Inferior parietal cortex (tissue), 1 donor: ENCODE measurements at regions not wholly inside any gene's neighbourhood (a gene's known extent, or its start where the extent isn't known, plus 50 kb on each side); places are given as distances from the start of the nearest gene placed in this dataset.
"Not testable (repeated sequence)": the region's sequence is repeated elsewhere in the genome, so short reads cannot be mapped to it uniquely, and the experiment has no call there.

Experiments used
- DNase-seq: peaks from one replicate; pipeline ENCODE4 v3.0.0-alpha.2; 2016; ENCODE audit errors: extremely low spot score

DNA sequence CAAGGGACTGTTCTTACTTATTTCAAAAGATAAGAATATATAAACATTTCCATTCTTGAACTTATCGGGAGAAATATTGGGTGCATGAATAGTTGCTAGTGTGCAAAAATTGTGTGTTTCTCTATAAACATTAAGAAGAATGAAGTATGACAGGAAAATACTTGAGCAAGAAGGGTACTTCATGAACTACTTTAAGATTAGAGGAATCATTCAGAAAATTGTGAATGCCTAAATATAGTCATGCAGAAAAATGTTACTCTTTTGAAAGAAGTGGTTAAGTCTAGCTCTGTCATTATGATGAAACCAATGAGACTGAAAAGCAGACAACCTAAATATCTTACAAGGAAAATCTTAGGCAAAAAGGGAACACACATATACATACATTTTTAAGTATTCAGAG is 207.8 kb upstream of the PCDH18 start:
- DNase-seq, result no peak

DNA sequence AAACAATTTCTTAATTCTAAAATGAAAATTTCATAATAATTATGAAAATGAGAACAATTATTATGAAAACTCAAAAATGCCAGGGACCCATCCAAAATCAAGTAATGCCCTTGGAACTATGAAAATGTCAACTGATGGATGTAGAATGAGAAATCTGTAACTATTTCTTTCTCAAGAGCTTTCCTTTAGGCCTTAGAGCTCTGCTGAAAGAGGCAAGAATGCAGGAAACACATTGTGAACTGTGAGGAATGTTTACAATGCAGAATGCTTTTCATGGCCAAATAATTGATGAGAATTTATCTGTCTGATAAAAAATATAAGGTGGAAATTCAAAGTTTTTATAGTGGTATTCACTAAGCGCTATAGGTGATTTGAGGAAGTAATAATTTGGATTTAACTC is 207.1 kb upstream of the PCDH18 start:
- DNase-seq, result no peak

DNA sequence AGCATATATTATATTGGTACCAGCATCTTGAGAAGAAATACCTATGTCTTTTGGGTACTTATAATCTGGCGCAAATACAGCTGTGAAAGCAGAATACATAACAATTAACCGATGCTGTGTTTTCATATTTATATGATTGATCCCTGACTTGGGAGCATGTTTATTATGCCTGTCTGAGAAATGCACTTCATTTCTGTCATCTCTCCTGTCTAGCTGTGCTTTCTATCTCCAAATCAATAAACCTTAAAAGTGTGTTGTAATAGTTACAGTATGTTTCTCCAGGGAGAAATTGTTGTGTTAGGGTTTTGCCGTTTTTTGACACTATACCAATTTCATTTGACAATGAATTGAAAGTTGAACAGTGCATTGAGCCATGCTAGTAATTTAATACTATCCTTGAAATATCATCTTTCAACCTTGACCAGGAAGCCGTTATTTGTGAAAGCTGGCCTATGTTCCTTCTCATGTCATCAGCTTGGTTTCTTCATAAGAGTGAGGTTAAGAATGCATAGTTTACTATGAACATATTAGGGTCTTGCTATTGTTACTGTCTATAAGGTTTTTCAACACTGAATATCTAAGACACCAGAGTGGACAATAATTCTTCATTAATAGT is 206.2 kb upstream of the PCDH18 start:
- DNase-seq, result no peak

GRCh38 chr4:137735561-137736104 is 203.3 kb upstream of the PCDH18 start:
- DNase-seq, result no peak

DNA sequence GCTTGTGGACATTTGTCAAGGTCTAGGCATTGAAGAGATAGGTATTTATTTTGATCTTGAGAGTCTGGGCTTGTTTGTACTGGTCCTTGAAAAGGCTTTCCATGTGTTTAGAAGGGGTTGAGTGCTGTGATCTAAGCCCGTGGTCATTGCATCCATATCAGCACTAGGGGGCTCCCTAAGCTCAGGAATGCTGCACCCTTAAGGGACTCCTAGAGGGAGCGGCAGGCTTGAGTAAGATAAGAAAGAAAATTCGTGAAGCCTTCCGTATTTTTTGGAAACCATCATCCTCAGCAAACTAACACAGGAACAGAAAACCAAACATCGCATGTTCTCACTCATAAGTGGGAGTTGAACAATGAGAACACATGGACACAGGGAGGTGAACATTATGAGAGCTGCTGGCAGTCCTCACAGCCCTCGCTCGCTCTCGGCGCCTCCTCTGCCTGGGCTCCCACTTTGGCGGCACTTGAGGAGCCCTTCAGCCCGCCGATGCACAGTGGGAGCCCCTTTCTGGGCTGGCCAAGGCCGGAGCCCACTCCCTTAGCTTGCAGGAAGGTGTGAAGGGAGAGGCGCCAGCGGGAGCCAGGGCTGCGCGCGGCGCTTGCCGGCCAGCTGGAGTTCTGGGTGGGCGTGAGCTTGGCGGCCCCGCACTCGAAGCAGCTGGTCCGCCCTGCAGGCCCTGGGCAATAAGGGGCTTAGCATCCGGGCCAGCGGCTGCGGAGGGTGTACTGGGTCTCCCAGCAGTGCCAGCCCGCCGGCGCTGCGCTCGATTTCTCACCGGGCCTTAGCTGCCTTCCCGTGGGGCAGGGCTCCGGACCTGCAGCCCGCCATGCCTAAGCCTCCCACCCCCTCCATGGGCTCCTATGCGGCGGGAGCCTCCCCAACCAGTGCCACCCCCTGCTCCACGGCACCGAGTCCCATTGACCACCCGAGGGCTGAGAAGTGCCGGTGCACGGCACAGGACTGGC is 201.2 kb upstream of the PCDH18 start:
- not testable (repeated sequence) for DNase-seq

DNA sequence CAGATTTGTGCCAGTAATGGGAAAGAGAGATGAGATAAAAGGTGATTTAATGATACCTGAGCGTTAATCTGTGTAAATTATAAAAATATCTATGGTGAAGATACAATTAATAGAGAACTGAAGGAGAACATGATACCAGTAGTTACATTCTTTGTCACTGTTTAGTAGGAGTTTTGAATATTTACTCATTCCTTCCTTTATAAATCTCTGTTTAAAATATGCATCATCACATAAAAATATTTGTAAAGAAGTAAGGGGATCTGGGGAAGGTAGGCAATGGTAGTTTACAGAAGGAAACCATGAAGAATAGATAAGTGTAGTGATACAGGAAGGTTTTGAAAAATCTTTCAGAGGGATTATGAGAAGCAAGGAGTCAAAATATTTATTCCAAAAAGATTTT is 190.6 kb upstream of the PCDH18 start:
- no peak for DNase-seq

DNA sequence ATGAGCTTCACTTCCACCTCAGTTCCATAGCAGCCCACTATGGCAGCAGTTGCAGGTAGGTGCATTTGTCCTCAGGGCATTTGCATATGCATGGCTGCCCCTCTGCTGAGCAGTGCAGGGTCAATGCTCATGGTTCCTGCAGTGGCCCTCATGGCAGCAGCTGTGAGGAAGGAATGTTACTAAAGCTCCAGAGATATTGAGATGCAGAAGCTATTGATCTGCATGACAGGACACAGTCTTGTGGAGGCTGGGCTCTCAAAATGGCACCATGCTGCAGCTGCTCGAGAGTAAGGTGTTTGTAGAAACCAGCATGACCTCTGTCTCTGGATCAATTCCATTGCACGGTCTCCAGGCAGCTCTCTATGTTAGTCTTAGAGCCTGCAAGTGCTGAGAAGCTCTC is 179.2 kb upstream of the PCDH18 start:
- DNase-seq, result no peak

- no peak for DNase-seq
Measured at GRCh38 chr4:137707626-137708025, 175.3 kb upstream of the PCDH18 start.

DNA sequence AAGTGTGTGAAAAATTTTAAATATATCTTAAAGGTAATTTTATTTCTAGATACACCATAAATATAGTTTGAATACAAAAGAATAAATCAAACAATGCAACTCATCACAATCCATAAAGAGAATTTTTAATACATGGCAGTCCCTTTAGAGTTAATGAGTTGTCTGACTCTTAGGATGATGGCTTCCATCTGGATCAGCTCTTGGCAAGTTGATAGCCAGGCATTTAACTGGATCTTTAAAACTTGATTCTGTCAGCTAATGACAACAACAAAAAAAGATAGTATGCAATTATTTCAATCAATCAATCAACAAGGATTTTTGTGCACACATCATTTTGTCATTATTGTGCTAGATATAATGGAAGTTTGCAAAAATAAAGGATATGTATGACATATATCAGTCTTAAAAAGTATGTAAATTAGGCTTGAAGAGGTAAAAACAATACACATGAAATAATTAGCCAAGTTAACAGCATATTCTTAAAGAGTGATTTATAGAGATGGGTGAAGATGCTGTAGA is 174.9 kb upstream of the PCDH18 start:
- no peak for DNase-seq

- DNase-seq, result no peak
Measured at GRCh38 chr4:137705171-137705783, 173.0 kb upstream of the PCDH18 start.

DNA sequence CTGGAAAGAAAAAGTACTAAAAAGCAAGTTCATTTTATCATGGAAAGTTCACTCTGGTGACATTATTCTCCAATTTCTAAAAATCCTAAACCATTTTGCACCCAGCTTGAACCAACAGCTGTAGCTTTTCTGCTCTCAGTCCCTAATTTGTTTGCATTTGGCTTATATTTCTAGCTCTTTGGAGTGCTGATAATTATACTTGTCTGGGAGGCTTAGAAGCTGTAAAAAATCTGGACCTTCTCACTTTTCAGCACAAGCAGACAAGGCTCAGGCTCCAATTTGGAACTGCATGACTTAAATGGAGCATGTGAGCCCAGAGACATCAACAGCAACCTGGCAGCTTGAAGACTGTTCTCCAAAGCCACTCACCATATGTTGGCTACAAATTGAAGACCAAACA is 170.9 kb upstream of the PCDH18 start:
- DNase-seq, result no peak

DNA sequence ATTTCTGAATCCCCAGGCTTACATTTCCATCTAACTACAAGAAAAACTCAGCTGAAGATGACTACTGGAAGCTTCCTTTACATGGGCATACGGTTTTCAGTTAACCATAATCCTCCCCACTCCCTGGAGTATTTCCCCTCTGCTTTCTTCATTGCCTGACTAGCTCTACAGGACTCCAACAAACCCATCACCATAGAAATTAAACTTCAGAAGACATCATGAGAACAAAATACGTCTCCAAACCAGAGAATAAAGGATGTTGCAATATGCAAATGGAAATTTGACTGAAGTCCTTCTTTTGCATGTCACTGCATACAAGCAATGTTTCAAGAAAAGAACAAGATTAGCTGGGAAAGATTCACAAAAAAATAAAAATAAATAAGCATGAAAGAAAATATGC is 170.2 kb upstream of the PCDH18 start:
- DNase-seq, result no peak

DNA sequence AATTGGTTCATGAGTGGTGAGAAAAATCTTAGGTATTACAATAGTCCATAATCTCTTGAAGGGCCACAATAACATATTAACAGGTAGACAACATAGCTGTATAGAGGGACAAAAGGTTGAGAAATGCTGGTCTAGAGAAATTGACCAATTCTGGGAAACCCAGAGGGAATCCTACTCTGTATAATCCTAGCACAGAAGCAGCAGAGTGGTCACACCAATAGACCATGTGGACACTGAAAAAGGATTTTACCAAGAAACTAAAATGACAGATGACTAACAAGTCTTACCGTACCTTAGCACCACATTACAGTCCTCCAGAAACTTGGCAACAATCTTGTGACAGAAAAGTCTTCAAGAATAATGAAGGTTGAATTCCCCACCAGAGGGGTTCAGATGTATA is 169.1 kb upstream of the PCDH18 start:
- no peak for DNase-seq

DNA sequence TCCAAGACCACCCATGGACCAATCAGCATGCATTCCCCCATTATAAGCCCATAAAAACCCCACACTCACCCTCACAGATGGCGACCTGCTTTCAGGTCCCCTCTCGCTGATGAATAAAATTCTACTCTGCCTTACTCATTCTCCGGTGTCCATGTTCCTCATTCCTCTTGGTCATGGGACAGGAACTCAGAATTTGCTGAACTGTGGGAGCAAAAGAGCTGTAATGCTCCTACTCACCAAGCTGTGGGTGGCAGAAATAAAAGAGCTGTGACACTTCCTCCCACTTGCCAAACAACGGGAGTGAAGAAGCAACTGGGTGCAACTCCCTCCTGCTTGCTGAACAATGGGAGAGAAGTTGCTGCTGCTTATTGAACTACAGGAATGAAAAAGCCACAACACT is 168.5 kb upstream of the PCDH18 start:
- DNase-seq, result no peak

GRCh38 chr4:137700072-137700471 is 167.8 kb upstream of the PCDH18 start:
- DNase-seq, result no peak

DNA sequence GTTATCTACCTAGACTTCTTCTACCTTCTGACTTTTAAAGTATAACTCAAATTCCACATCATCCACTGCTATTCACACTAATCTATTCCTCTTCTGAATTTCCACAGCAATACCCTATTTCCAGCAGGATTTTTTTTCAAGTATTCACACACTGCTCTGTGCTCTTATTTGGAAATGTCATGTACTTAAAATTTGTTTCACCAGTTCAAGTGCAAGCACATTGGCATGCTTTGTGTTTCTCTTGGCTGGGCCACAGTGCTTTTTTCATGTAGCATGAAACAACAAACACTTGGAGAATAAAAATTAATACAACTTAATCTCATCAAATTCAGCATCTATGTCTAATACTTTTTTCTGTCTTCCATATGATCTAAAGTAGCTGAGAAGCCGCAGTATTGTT is 161.8 kb upstream of the PCDH18 start:
- no peak for DNase-seq

DNA sequence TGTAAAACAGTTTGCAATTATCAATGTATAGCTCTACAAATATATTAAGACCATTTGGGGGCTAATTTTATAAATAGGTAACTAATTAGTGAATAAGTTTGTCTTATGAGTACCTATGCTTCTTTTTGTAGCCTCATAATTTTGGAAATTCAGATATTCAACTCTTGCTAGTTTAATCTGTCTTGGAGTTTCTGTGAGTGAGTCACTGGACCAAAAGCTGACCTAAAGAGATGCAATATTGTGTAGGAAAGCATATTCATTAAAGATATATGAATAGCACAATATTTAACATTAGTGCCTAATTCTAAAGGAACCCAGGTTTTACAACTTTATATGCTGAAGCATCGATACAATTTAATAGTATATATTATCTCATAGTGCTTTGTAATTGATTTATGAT is 161.3 kb upstream of the PCDH18 start:
- no peak for DNase-seq

DNA sequence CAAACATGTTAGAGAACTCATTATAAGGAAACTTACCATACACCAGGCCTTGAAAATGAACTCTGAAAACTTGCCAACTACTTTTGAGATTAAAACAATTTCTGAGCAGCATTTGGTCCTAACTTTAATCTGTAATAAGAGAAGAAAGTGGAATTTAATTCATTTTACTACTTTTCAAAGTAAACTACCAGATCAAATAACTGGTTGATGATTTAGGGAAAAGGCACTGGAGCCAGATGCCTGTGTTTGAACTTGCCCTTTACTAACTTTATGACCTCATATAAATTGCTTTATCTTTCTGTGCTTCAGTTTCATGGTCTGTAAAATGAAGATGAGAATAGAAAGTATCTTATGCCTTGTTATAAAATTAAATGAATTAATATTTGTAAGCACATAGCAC is 159.9 kb upstream of the PCDH18 start:
- no peak for DNase-seq

GRCh38 chr4:137688651-137689050 is 156.4 kb upstream of the PCDH18 start:
- DNase-seq, result no peak

GRCh38 chr4:137685357-137685756 is 153.1 kb upstream of the PCDH18 start:
- no peak for DNase-seq

DNA sequence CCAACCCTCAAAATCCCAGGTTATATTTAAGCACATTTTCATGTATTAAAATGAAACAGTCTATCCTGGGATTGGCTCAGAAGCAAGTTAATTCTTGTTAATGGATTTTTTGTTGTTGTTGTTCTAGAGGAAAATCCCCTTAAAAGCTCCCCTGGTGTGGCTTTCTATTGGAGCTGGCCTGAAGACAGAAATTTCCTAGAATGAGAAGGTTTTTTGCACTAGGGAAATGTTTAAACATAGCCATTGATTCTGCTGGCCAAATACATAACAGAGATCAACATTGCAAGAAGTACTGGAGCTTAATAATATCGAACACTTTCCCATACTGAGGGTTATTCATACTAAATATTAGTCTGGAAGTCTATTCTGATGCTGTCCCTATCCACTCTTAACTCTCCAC is 148.8 kb upstream of the PCDH18 start:
- DNase-seq, result no peak

DNA sequence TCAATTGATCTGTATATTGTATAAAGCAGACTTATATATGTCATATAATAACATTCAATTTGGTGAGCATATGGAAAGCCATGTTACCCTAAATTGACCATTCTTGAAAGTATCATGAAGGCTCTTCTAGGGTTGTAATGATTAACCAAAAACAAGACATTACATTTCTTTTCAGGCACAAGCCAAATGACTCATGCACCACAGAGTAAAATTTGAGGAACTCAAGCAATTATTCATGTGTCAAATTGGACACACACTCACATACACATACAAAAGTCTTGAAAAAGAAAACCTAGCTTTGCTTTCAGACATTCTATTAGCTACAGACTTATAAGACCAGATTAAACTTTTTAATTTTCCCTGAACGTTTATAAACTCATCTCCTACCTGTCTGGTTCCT is 146.5 kb upstream of the PCDH18 start:
- no peak for DNase-seq
